ENCODE measurements at regions not wholly inside any gene's neighbourhood (a gene's known extent, or its start where the extent isn't known, plus 50 kb on each side); places are given as distances from the start of the nearest gene placed in this dataset.
"Not testable (repeated sequence)": the region's sequence is repeated elsewhere in the genome, so short reads cannot be mapped to it uniquely, and the experiment has no call there.

GRCh38 chr6:49299279-49299678 lies 163.8 kb downstream of the MMUT start:
- no peak for TF ChIP-seq CTCF (IDR thresholded peaks at IDR 0.05)

GRCh38 chr6:49284180-49284579 lies 178.9 kb downstream of the MMUT start:
- Histone ChIP-seq H3K4me1 (no peaks in the 10 kb centered on the region), H3K27ac (no peak overlapping the region), H3K4me3 (no peak overlapping the region), H3K36me3 (no peaks in the 10 kb centered on the region), H3K9me3 (no peaks in the 10 kb centered on the region), H3K27me3 (no peaks in the 10 kb centered on the region), H3K9ac (ENCODE audit: low read depth in 2 of 2, low read length in 2 of 2) (no peak overlapping the region)
- no peak for DNase-seq
- intact Hi-C loops (cut with DNase I), result no loop called here
- TF ChIP-seq CTCF (IDR thresholded peaks at IDR 0.05), result no peak

More at GRCh38 chr6:49299279-49299678, 163.8 kb downstream of the MMUT start:
- intact Hi-C loops (cut with DNase I), result no loop called here
- DNase-seq, result no peak
- H3K36me3 ChIP-seq, result no peaks in the 10 kb centered on the region
- H3K9ac ChIP-seq (ENCODE audit: low read depth in 2 of 2, low read length in 2 of 2), result no peak overlapping the region
- no peaks in the 10 kb centered on the region for H3K27me3 ChIP-seq
- H3K4me1 ChIP-seq, result no peaks in the 10 kb centered on the region
- no peak overlapping the region for H3K27ac ChIP-seq
- H3K9me3 ChIP-seq, result no peaks in the 10 kb centered on the region
- no peak overlapping the region for H3K4me3 ChIP-seq

- H3K4me3 ChIP-seq; H3K27ac ChIP-seq; H3K27me3 ChIP-seq; H3K36me3 ChIP-seq; DNase-seq; H3K9me3 ChIP-seq; H3K9ac ChIP-seq (ENCODE audit: low read depth in 2 of 2, low read length in 2 of 2); intact Hi-C loops (cut with DNase I); H3K4me1 ChIP-seq: not testable (repeated sequence)
Observed at GRCh38 chr6:49274809-49275769, 188.0 kb downstream of the MMUT start.

GRCh38 chr6:49269190-49269589 lies 193.9 kb downstream of the MMUT start:
- intact Hi-C loops (cut with DNase I), result no loop called here
- H3K9ac ChIP-seq (ENCODE audit: low read depth in 2 of 2, low read length in 2 of 2), result no peak overlapping the region
- no peak overlapping the region for H3K4me3 ChIP-seq
- no peak for TF ChIP-seq CTCF (IDR thresholded peaks at IDR 0.05)
- H3K9me3 ChIP-seq, result no peaks in the 10 kb centered on the region
- H3K36me3 ChIP-seq, result no peaks in the 10 kb centered on the region
- DNase-seq, result no peak
- no peak overlapping the region for H3K27ac ChIP-seq
- H3K4me1 ChIP-seq, result no peaks in the 10 kb centered on the region
- H3K27me3 ChIP-seq, result no peaks in the 10 kb centered on the region

- H3K27ac ChIP-seq, result no peak overlapping the region
- H3K27me3 ChIP-seq, result no peaks in the 10 kb centered on the region
- no peaks in the 10 kb centered on the region for H3K36me3 ChIP-seq
- H3K9me3 ChIP-seq, result no peaks in the 10 kb centered on the region
- no peak for TF ChIP-seq CTCF (IDR thresholded peaks at IDR 0.05)
- intact Hi-C loops (cut with DNase I), result no loop called here
- H3K4me3 ChIP-seq, result no peak overlapping the region
- DNase-seq, result no peak
- H3K4me1 ChIP-seq, result no peaks in the 10 kb centered on the region
- H3K9ac ChIP-seq (ENCODE audit: low read depth in 2 of 2, low read length in 2 of 2), result no peak overlapping the region
Observed at GRCh38 chr6:49264909-49265308, 198.1 kb downstream of the MMUT start.

- H3K4me1 ChIP-seq, result no peaks in the 10 kb centered on the region
- TF ChIP-seq CTCF (IDR thresholded peaks at IDR 0.05), result no peak
- H3K4me3 ChIP-seq, result no peak overlapping the region
- intact Hi-C loops (cut with DNase I), result no loop called here
- no peak overlapping the region for H3K27ac ChIP-seq
- no peaks in the 10 kb centered on the region for H3K9me3 ChIP-seq
- H3K36me3 ChIP-seq, result no peaks in the 10 kb centered on the region
- no peak for DNase-seq
- no peak overlapping the region for H3K9ac ChIP-seq (ENCODE audit: low read depth in 2 of 2, low read length in 2 of 2)
- no peaks in the 10 kb centered on the region for H3K27me3 ChIP-seq
Observed at GRCh38 chr6:49264496-49264895, 198.6 kb downstream of the MMUT start.

Measured in colonic mucosa (tissue), 4 donors.